Sciatic nerve (tissue), 2 donors: ENCODE measurements at regions not wholly inside any gene's neighbourhood (a gene's known extent, or its start where the extent isn't known, plus 50 kb on each side); places are given as distances from the start of the nearest gene placed in this dataset.

Source experiments
- ATAC-seq: fragments of 200-7000 bp; cut with Tn5 transposase; one replicate; pipeline ENCODE4 v1.9.1; 2020; ENCODE audit warnings: mild to moderate bottlenecking, moderate library complexity
- DNase-seq: peaks from one replicate; pipeline ENCODE4 v3.0.0-alpha.2; 2020; ENCODE audit warnings: low spot score
- intact Hi-C: fragments of 100-400 bp; cut with DNase I; formaldehyde crosslinking; loops from one replicate; pipeline ENCODE4 v1.14.2; 2022
- donor health status: DM: no; HTN: no; CAD: no.
- donor health status: DM: no; HTN: no; CAD: no.

GRCh38 chr2:238978497-238978896, 130.6 kb downstream of the TWIST2 start:
- DNase-seq (no peak), ATAC-seq (no peak)
- intact Hi-C loops, result no loop called here

DNA sequence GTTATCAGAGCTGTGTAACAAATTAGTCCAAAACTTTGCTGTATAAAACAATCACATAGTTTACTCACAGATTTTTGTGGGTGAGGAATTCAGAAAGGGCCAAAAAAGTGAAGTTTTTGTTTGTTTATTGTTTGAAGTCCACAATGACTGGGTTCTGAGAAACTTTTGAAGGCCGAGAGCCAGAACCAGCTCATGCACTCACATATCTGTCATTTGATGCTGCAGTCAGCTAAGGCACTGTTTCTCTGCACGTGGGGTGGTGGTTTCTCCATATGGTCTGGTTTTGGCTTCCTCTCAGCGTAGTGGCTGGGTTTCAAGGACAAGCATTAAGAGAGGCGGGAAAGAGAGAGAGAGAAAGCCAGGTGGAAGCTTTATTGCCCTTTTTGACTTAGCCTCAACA, 131.8 kb downstream of the TWIST2 start:
- no peak for ATAC-seq
- intact Hi-C loops, result no loop called here
- no peak for DNase-seq

GRCh38 chr2:238985041-238985729, 137.3 kb downstream of the TWIST2 start:
- intact Hi-C loops, result no loop called here

GRCh38 chr2:238985931-238986446, 138.1 kb downstream of the TWIST2 start:
- DNase-seq, result no peak
- ATAC-seq, result no peak
- intact Hi-C loops, result no loop called here

More at GRCh38 chr2:238985041-238985729, 137.3 kb downstream of the TWIST2 start:
- no peak for ATAC-seq
- no peak for DNase-seq

- DNase-seq, result no peak
- intact Hi-C loops, result no loop called here
- ATAC-seq, result no peak
Measured at GRCh38 chr2:238986491-238987351, 138.8 kb downstream of the TWIST2 start.

DNA sequence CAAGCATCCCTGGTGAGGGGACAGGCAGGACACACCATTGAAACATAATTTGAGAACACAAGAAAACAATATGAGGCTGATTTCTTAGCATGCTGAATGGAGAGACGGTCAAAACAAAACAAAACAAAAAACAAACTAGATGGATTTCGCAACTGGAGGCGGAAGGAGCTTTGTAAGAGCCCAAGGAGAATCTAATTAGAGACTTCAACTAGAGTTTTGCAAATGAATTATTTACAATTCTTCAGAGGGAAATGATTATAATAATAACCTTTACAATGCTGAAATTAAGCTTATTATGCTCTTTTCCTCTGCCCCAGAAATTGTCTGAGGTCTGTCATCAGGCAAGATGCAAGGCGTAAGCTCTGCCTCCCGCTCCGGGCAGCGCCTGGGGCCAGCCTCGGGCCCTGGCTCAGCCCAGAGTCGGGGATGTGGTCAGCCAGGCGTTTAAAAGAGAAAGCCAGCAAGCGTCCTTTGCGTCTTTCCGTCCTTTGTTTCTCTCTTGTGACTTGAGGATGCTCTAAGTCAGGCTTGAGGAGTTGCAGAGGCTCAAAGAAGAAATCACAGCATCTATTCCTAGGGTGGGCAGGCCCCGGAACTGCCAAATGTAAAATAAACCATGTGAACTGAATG, 139.6 kb downstream of the TWIST2 start:
- intact Hi-C loops, result no loop called here

DNA sequence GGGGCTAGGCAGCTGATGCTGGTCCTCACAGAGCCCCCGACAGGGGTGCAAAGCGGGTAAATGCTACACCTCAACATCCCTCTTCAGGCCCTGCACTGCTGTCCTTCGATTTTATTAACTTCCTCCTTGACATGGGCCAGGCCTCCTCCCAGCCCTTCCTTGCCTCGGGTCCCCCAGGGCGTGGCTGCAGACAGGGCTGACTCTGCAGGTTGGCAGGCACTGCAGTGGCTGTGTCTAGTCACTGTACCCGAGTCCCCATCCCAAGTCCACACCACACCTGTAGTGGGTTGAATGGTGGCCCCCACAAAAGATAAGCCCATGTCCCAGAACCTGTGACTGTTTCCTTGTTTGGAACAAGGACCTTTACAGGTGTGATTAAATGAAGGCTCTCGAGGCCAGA, 140.2 kb downstream of the TWIST2 start:
- intact Hi-C loops, result no loop called here
- no peak for ATAC-seq
- DNase-seq, result no peak

More for the DNA sequence above, 139.6 kb downstream of the TWIST2 start:
- ATAC-seq, result peak; percentile 10
- no peak for DNase-seq

DNA sequence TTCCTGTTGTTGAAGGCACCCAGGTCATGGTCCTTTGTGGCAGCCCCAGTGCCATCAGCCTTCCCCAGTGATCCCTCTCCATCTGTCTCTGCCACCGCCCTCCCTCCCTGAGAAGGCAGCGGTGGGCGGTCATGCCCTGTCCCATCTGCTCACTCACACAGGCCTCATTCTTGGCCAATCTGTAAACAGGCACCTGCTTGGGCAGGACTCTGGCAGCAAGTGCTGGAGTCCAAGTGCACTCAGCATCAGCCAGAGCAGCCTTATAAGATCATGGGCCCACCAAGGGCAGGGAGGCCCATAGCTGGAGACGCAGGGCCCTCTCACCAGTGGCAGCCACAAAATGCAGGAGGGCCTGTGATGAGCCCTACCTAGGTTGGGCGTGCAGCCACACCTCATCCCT, 140.9 kb downstream of the TWIST2 start:
- intact Hi-C loops, result no loop called here
- DNase-seq (peak; percentile 43), ATAC-seq (no peak)

DNA sequence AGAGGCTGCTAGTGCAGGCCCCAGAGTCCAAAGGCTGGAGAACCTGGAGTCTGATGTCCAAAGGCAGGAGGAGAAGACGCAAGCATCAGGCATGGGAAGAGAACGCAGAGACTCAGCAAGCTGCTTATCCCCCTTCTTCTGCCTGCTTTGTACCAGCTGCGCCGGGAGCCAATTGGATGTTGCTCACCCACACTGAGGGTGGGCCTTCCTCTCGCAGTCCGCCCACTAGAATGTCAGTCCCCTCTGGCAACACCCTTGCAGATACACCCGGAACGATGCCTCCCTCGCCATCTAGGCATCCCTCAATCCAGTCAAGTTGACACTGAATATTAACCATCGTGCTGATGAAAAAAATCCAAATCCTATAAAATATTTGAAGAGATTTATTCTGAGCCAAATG, 141.6 kb downstream of the TWIST2 start:
- ATAC-seq (no peak), DNase-seq (peak; percentile 49)
- intact Hi-C loops, result no loop called here

DNA sequence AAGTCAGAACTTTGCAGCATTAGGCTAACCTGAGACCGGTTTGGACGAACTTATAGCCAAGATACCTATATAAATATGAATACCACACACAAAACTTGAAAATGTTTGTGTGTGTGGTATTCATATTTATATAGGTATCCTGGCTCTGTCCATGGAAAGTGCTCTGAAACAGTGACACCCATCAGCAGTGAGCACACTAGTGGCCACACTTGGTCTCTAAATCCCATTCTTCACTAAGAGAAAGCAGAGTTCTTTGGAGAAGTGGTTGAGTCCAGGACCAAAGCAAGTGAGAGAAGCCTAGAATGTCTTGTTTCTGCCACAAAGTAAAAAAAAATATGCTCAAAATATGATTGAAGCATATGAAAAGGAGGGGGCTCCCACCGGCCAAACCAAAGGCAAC, 146.5 kb downstream of the TWIST2 start:
- no peak for DNase-seq
- ATAC-seq, result no peak
- intact Hi-C loops, result no loop called here

DNA sequence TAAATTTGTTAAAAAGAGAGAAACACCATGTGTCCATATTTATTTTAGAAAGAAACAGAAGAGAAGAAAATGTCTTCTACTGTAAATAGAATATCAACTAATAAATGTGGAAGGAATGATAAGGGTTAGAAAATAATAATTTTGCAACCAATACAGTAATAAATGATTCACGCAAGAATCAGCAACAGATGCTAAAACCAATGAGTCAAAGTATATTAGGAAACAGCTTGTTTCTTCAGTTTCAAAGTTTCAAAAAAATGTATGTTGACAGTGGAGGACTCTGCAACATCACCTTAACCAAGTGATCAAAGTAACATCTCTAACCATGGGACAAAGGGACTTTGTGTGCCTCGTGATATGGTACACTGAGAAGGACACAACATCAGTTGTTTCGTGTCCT, 147.0 kb downstream of the TWIST2 start:
- DNase-seq, result no peak
- intact Hi-C loops, result no loop called here
- ATAC-seq, result no peak

DNA sequence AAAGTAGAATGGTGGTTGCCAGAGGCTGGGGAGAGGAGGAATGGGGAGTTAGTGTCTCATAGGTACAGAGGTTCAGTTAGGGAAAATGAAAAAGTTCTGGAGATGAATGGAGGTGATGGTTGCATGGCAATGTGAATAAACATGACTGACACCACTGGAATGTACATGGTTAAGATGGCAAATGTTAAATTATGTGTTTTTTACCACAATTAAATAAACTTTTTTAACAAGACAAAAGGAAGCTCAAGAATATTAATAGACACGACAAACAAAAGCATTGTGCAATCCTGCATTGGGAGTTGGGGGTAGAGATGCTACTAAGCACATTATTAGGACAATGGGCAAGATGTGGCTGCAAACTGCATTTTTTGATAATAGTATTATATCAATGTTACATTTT, 147.7 kb downstream of the TWIST2 start:
- DNase-seq, result no peak
- intact Hi-C loops, result no loop called here
- no peak for ATAC-seq

- no peak for DNase-seq
- intact Hi-C loops, result no loop called here
- ATAC-seq, result no peak
Measured at GRCh38 chr2:238996331-238997136, 148.6 kb downstream of the TWIST2 start.

- intact Hi-C loops, result no loop called here
- DNase-seq (no peak), ATAC-seq (no peak)
Measured at GRCh38 chr2:238997137-238997390, 149.2 kb downstream of the TWIST2 start.

- DNase-seq (no peak), ATAC-seq (no peak)
- intact Hi-C loops, result no loop called here
Measured at GRCh38 chr2:238997684-238998083, 149.8 kb downstream of the TWIST2 start.
